Right lobe of liver (tissue), 6 donors: ENCODE measurements at regions not wholly inside any gene's neighbourhood (a gene's known extent, or its start where the extent isn't known, plus 50 kb on each side); places are given as distances from the start of the nearest gene placed in this dataset.

Source experiments
- ATAC-seq, 4 donors: fragments of 200-7000 bp; cut with Tn5 transposase; one replicate each; pipeline ENCODE4 v1.9.1; 2020; ENCODE audit warnings: mild to moderate bottlenecking in 4 of 4, moderate library complexity in 4 of 4
- DNase-seq, 3 donors: peaks; one replicate each; pipeline ENCODE4 v3.0.0-alpha.2; 2020
- H3K27ac ChIP-seq, 3 donors: fragments of 200-600 bp; one replicate each; pipeline ENCODE4 v1.8.0; 2022
- H3K27me3 ChIP-seq, 2 donors: fragments of 200-600 bp; one replicate each; pipeline ENCODE4 v1.8.0; 2022
- H3K36me3 ChIP-seq, 4 donors: fragments of 200-600 bp; sonication (generic) in 1 of 4; one replicate each; pipeline versions ENCODE4 v1.5.1 to v1.8.0; 2017 to 2022; ENCODE audit warnings: control low read depth in 1 of 4
- H3K4me1 ChIP-seq, 4 donors: fragments of 200-600 bp; sonication (generic) in 1 of 4; one replicate each; pipeline versions ENCODE4 v1.5.1 to v1.8.0; 2017 to 2022; ENCODE audit warnings: control low read depth in 1 of 4
- H3K4me3 ChIP-seq, 3 donors: fragments of 200-600 bp; one replicate each; pipeline ENCODE4 v1.8.0; 2022
- H3K9me3 ChIP-seq, 4 donors: fragments of 200-600 bp; sonication (generic) in 1 of 4; one replicate each; pipeline versions ENCODE4 v1.5.1 to v1.8.0; 2017 to 2022; ENCODE audit warnings: control low read depth in 1 of 4
- POLR2A ChIP-seq: fragments of 450-650 bp; IDR thresholded peaks from one replicate; pipeline ENCODE4 v1.6.1; 2017; ENCODE audit warnings: antibody characterized with exemption, mild to moderate bottlenecking
- WGBS: methylation state at CpG from one replicate; pipeline ENCODE4 v1.1.6; 2018; ENCODE audit warnings: low coverage, low lambda C conversion rate; ENCODE audit not compliant: insufficient coverage; ENCODE audit errors: missing lambda C conversion rate; 5-methylcytosine and 5-hydroxymethylcytosine counted together
- intact Hi-C, 2 donors: fragments of 100-400 bp; cut with DNase I; formaldehyde crosslinking; loops; one replicate each; pipeline versions ENCODE4 v1.11.2 to v1.14.1; 2022
- TF ChIP-seq, protein P1 (sequence below), 4 donors: fragments of 200-600 bp in 3 of 4; fragments of 450-650 bp in 1 of 4; IDR thresholded peaks; one replicate each; pipeline versions ENCODE4 v1.5.1 to v1.8.0; 2016 to 2022; ENCODE audit warnings: antibody characterized with exemption in 4 of 4, mild to moderate bottlenecking in 2 of 4
- donor health status: DM: no; HTN: yes; CAD: no.
- donor health status: DM: no; HTN: no; CAD: no.
- donor health status: DM: no; HTN: no; CAD: no.
- donor health status: DM: no; HTN: yes; CAD: no.
- donor health status: DM: no; HTN: yes; CAD: no.

DNA sequence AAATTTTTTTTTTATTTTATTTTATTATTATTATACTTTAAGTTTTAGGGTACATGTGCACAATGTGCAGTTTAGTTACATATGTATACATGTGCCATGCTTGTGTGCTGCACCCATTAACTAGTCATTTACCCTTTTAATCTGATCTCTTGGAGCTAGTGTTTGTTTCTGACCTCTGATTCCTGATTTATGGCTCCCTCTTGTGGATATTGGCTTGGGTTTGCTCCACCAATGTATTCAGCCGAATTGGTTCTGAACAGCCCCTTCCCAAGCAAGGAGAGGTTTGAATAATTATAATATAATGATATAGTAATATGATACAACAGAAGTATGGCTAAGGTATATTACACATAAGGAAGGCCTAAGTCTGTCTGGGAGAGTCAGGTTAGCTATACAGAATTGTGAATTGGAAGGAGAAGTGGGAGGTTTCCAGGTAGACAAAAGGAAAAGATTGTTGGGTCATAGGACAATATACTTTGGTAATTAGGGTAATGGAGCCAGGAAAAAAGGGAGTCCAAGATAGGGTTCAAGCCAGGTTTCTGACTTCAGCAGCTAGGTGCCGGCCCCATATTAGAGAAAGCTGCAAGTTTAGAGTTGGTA, 53.1 kb upstream of the HMCN1 start:
- ATAC-seq (peak; percentile 84 to 91 (median 84)), DNase-seq (no peak)
- H3K36me3 ChIP-seq: no peaks in the 10 kb centered on the region
- intact Hi-C loops: loop anchor here in 1 of 2 donors (10.0 kb wide), 1 partner anchor 366 kb away; the partner anchor contains the start of gene IVNS1ABP
- TF ChIP-seq, protein P1, sequence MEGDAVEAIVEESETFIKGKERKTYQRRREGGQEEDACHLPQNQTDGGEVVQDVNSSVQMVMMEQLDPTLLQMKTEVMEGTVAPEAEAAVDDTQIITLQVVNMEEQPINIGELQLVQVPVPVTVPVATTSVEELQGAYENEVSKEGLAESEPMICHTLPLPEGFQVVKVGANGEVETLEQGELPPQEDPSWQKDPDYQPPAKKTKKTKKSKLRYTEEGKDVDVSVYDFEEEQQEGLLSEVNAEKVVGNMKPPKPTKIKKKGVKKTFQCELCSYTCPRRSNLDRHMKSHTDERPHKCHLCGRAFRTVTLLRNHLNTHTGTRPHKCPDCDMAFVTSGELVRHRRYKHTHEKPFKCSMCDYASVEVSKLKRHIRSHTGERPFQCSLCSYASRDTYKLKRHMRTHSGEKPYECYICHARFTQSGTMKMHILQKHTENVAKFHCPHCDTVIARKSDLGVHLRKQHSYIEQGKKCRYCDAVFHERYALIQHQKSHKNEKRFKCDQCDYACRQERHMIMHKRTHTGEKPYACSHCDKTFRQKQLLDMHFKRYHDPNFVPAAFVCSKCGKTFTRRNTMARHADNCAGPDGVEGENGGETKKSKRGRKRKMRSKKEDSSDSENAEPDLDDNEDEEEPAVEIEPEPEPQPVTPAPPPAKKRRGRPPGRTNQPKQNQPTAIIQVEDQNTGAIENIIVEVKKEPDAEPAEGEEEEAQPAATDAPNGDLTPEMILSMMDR (IDR thresholded peaks at IDR 0.05): peak; percentile 64 to 70 (median 67)
- TF ChIP-seq POLR2A: no peak
- H3K4me1 ChIP-seq: no peaks in the 10 kb centered on the region
- H3K9me3 ChIP-seq: no peaks in the 10 kb centered on the region
- no peak overlapping the region for H3K4me3 ChIP-seq
- H3K27ac ChIP-seq: no peak overlapping the region
- 37% methylated on average over 2 of the region's 2 CpGs for WGBS
- H3K27me3 ChIP-seq: no peaks in the 10 kb centered on the region

DNA sequence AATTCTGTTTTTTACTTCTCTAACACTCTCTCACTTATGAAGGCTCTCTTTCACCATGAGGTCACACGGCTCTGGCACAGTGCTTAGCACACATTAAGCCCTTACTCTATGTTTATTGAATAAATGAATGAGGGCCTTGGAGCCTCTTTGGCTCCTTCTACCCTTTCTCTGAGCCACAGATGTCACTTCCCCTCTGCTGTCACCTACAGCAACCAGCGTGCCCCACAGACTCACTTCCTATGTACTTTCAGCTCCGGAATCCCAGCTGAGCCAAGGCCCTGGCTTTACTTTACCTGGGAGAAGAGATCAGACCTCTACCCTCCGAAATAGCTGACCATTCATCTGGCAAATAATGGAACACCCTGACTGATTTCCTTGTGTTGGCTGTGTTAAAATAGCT, 53.7 kb upstream of the HMCN1 start:
- no peak for TF ChIP-seq POLR2A
- TF ChIP-seq, protein P1 (IDR thresholded peaks at IDR 0.05): no peak
- H3K4me3 ChIP-seq: no peak overlapping the region
- DNase-seq: no peak
- WGBS: 43% methylated on average over 4 of the region's 4 CpGs
- ATAC-seq: peak in 3 of 4 donors; percentile 28 to 43 (median 32)
- H3K27me3 ChIP-seq: no peaks in the 10 kb centered on the region
- H3K4me1 ChIP-seq: no peaks in the 10 kb centered on the region
- no peaks in the 10 kb centered on the region for H3K36me3 ChIP-seq
- H3K27ac ChIP-seq: no peak overlapping the region
- intact Hi-C loops: loop anchor here in 1 of 2 donors (10.0 kb wide), 1 partner anchor 366 kb away; the partner anchor contains the start of gene IVNS1ABP
- no peaks in the 10 kb centered on the region for H3K9me3 ChIP-seq

DNA sequence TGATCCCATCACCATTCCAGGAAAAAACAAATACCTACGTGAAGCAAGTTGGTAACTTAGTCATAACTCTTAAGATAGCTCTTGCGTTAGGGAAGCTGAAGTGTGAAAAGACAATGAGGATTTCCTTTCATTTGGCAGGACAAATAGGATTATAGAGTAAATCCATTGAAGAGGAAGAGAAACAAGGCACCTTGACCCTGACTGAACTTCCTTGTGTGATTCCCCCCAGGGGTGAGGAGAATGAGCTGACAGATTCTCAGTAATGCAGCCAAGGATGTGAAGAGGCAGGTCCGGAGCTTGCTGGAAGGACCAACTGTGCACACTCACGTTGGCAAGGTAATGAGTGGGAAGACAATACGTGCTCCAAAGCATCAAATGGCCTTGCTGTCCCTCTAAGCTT, 55.0 kb upstream of the HMCN1 start:
- Histone ChIP-seq H3K4me1 (no peaks in the 10 kb centered on the region), H3K27me3 (no peaks in the 10 kb centered on the region), H3K27ac (no peak overlapping the region), H3K9me3 (no peaks in the 10 kb centered on the region), H3K4me3 (no peak overlapping the region), H3K36me3 (no peaks in the 10 kb centered on the region)
- intact Hi-C loops: no loop called here
- ATAC-seq (peak; percentile 33 to 77 (median 58)), DNase-seq (peak in 1 of 3 donors; percentile 19)
- TF ChIP-seq, protein P1 (IDR thresholded peaks at IDR 0.05): no peak
- no peak for TF ChIP-seq POLR2A
- WGBS: 68% methylated on average over 5 of the region's 5 CpGs

DNA sequence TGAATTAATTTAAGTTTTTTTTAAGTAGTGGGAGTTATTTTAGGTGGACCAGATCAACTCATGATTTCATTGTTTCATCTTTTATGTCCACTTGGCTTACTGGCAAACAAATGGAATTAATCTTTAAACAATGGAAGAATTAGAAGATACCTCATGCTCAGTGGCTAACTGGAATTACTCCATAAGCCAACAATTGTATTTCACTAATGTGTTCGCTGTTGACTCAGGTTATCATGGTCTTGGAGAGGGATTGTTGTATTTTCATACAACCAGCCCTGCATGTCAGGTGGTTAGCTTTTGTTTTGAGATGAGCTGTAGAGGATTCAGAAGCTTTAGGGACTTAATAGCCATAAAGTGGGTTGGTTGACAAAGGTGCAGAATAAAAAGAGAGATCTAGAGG, 57.2 kb upstream of the HMCN1 start:
- ATAC-seq (no peak), DNase-seq (no peak)
- 82% methylated on average over 1 of the region's 1 CpG for WGBS
- TF ChIP-seq, protein P1 (IDR thresholded peaks at IDR 0.05): no peak
- no peak for TF ChIP-seq POLR2A
- intact Hi-C loops: no loop called here
- Histone ChIP-seq H3K36me3 (no peaks in the 10 kb centered on the region), H3K4me3 (no peak overlapping the region), H3K27me3 (no peaks in the 10 kb centered on the region), H3K27ac (no peak overlapping the region), H3K9me3 (no peaks in the 10 kb centered on the region), H3K4me1 (no peaks in the 10 kb centered on the region)
